A549 (cell line): ENCODE measurements at regions not wholly inside any gene's neighbourhood (a gene's known extent, or its start where the extent isn't known, plus 50 kb on each side); places are given as distances from the start of the nearest gene placed in this dataset.

Experiments used
- CEBPB ChIP-seq, 2 experiments: fragments of >200 bp in 1 of 2; sonication (Bioruptor Twin) in 1 of 2; formaldehyde crosslinking in 1 of 2; IDR thresholded peaks; 2 replicates each; pipeline ENCODE4 v1.6.1; 2012 to 2016
- CHD2 ChIP-seq: fragments of 150-350 bp; IDR thresholded peaks from 2 replicates; pipeline ENCODE4 v1.6.1; 2014; ENCODE audit warnings: low read length; ENCODE audit not compliant: partially characterized antibody
- E2F6 ChIP-seq: IDR thresholded peaks from 2 replicates; pipeline ENCODE4 v1.6.1; 2012; ENCODE audit warnings: low read depth, borderline replicate concordance
- EP300 ChIP-seq, 2 experiments: fragments of >200 bp; sonication (Bioruptor Twin); formaldehyde crosslinking; IDR thresholded peaks; 2 replicates in 1 of 2; 3 replicates in 1 of 2; pipeline ENCODE4 v1.6.1; 2016 to 2017
- HOXA7 ChIP-seq: fragments of 250-450 bp; sonication (Bioruptor Pico); IDR thresholded peaks from 2 replicates; pipeline ENCODE4 v1.5.0; 2020; ENCODE audit warnings: mild to moderate bottlenecking, moderate library complexity
- POLR2A ChIP-seq: IDR thresholded peaks from 2 replicates; pipeline ENCODE4 v1.6.1; 2012; ENCODE audit warnings: mild to moderate bottlenecking, low read length
- RAD21 ChIP-seq, 2 experiments: fragments of >200 bp in 1 of 2; sonication (Bioruptor Twin) in 1 of 2; formaldehyde crosslinking in 1 of 2; IDR thresholded peaks in 1 of 2; conservative IDR thresholded peaks in 1 of 2; 2 replicates in 1 of 2; 3 replicates in 1 of 2; pipeline ENCODE4 v1.6.1; 2012 to 2018; ENCODE audit warnings: inconsistent platforms in 1 of 2
- TF ChIP-seq, protein P1 (sequence below): fragments of >200 bp; sonication (Bioruptor Twin); formaldehyde crosslinking; IDR thresholded peaks from 3 replicates; pipeline ENCODE4 v1.5.1; 2016

DNA sequence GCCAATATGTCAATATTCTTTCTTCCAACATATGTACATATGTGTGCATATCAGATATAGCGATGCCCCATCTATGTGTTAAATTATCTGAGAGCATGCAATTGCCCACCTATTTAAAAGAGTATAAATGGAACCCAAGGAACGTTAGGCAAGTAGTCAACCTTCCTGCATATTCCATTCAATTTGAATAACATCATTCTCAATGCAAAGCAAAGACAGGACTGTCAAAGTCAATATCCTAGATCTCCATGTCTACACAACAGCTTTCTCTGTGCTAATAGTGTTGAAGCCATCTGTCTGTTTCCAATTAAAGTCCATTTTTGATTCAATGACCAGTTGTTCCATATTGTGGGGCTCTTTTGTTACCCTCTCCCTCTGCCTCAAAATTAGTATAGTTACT is 85.3 kb upstream of the COX7C start:
- no peak for TF ChIP-seq POLR2A
- no peak for TF ChIP-seq E2F6
- no peak for TF ChIP-seq CEBPB (IDR thresholded peaks at IDR 0.05)
- TF ChIP-seq CHD2: no peak
- TF ChIP-seq EP300 (IDR thresholded peaks at IDR 0.05): no peak
- TF ChIP-seq, protein P1, sequence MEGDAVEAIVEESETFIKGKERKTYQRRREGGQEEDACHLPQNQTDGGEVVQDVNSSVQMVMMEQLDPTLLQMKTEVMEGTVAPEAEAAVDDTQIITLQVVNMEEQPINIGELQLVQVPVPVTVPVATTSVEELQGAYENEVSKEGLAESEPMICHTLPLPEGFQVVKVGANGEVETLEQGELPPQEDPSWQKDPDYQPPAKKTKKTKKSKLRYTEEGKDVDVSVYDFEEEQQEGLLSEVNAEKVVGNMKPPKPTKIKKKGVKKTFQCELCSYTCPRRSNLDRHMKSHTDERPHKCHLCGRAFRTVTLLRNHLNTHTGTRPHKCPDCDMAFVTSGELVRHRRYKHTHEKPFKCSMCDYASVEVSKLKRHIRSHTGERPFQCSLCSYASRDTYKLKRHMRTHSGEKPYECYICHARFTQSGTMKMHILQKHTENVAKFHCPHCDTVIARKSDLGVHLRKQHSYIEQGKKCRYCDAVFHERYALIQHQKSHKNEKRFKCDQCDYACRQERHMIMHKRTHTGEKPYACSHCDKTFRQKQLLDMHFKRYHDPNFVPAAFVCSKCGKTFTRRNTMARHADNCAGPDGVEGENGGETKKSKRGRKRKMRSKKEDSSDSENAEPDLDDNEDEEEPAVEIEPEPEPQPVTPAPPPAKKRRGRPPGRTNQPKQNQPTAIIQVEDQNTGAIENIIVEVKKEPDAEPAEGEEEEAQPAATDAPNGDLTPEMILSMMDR: no peak
- no peak for TF ChIP-seq RAD21 (conservative IDR thresholded peaks at IDR 0.05 in 1 of 2, IDR thresholded peaks at IDR 0.05 in 1 of 2)
- TF ChIP-seq HOXA7 (CRISPR knock-in tag): no peak
